Smooth muscle cell (in vitro differentiated cells): ENCODE measurements at regions not wholly inside any gene's neighbourhood (a gene's known extent, or its start where the extent isn't known, plus 50 kb on each side); places are given as distances from the start of the nearest gene placed in this dataset.

Experiments
- DNase-seq: peaks from one replicate; lab custom pipeline; 2025; ENCODE audit not compliant: unreplicated experiment; lab: John Stamatoyannopoulos, UW
- H2AFZ ChIP-seq: fragments of 200-600 bp; sonication (generic); 2 replicates; pipeline ENCODE4 v1.6.0; 2016; ENCODE audit warnings: antibody characterized with exemption, low read depth, mild to moderate bottlenecking
- H3F3A ChIP-seq: fragments of 200-600 bp; sonication (generic); 2 replicates; pipeline ENCODE4 v1.6.0; 2017; ENCODE audit warnings: antibody characterized with exemption, low read depth
- H3K27ac ChIP-seq: fragments of 200-600 bp; sonication (generic); 2 replicates; pipeline ENCODE4 v1.5.1; 2016; ENCODE audit warnings: low read depth, mild to moderate bottlenecking
- H3K27me3 ChIP-seq: fragments of 200-600 bp; sonication (generic); 2 replicates; pipeline ENCODE4 v1.6.1; 2016; ENCODE audit warnings: low read depth, mild to moderate bottlenecking
- H3K36me3 ChIP-seq: fragments of 200-600 bp; sonication (generic); 2 replicates; pipeline ENCODE4 v1.5.1; 2016; ENCODE audit warnings: low read depth
- H3K4me1 ChIP-seq: fragments of 200-600 bp; sonication (generic); 2 replicates; pipeline ENCODE4 v1.5.1; 2016; ENCODE audit warnings: low read depth
- H3K4me2 ChIP-seq: fragments of 200-600 bp; sonication (generic); 2 replicates; pipeline ENCODE4 v1.6.0; 2016; ENCODE audit warnings: mild to moderate bottlenecking
- H3K4me3 ChIP-seq: fragments of 200-600 bp; sonication (generic); 2 replicates; pipeline ENCODE4 v1.5.1; 2016; ENCODE audit warnings: mild to moderate bottlenecking
- H3K79me2 ChIP-seq: fragments of 200-600 bp; sonication (generic); 2 replicates; pipeline ENCODE4 v1.6.0; 2016; ENCODE audit warnings: low read depth, mild to moderate bottlenecking
- H3K9ac ChIP-seq: fragments of 200-600 bp; sonication (generic); 2 replicates; pipeline ENCODE4 v1.6.0; 2016; ENCODE audit warnings: low read depth
- H3K9me3 ChIP-seq: fragments of 200-600 bp; sonication (generic); replicated peaks from 2 replicates; pipeline ENCODE4 v1.5.1; 2016; ENCODE audit warnings: low read depth
- H4K20me1 ChIP-seq: fragments of 200-600 bp; sonication (generic); 2 replicates; pipeline ENCODE4 v1.6.0; 2016; ENCODE audit warnings: low read depth
- WGBS: methylation state at CpG from one replicate; pipeline ENCODE4 v1.1.7; 2016; ENCODE audit warnings: low lambda C conversion rate; 5-methylcytosine and 5-hydroxymethylcytosine counted together
- TF ChIP-seq, protein P1 (sequence below): fragments of 200-600 bp; sonication (generic); IDR thresholded peaks from 2 replicates; pipeline ENCODE4 v1.5.1; 2017; ENCODE audit warnings: borderline replicate concordance, mild to moderate bottlenecking, antibody characterized with exemption; ENCODE audit not compliant: insufficient read depth, poor library complexity, severe bottlenecking

DNA sequence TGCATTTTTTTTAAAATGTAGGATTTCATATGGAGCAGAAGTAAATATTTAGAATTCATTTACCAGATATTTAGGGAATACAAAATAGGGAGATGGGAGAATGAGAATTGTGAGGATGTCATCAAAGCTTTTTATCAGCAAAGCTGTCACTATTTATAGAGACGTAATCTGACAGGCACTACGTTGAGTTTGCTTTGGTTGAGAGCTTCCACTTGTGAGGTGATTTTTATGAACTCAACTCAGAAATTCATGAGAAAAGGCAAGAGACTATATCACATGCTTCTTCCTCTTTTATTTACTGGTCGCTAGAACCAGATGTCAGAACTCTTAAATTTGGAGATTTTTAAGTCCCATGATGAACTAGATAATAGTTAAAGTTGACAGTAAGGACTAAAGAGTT, 211.2 kb downstream of the GBA3 start:
- no peaks in the 10 kb centered on the region for H3K36me3 ChIP-seq
- H2AFZ ChIP-seq: no peak overlapping the region
- no peak overlapping the region for H3K4me3 ChIP-seq
- no peak overlapping the region for H3K9ac ChIP-seq
- peaks cover 3% of the 10 kb centered on the region for H3K27me3 ChIP-seq
- 58% methylated on average over 3 of the region's 3 CpGs for WGBS
- H3K4me1 ChIP-seq: peaks cover 6% of the 10 kb centered on the region
- H4K20me1 ChIP-seq: no peaks in the 10 kb centered on the region
- H3K79me2 ChIP-seq: no peaks in the 10 kb centered on the region
- H3K9me3 ChIP-seq: no peaks in the 10 kb centered on the region
- TF ChIP-seq, protein P1, sequence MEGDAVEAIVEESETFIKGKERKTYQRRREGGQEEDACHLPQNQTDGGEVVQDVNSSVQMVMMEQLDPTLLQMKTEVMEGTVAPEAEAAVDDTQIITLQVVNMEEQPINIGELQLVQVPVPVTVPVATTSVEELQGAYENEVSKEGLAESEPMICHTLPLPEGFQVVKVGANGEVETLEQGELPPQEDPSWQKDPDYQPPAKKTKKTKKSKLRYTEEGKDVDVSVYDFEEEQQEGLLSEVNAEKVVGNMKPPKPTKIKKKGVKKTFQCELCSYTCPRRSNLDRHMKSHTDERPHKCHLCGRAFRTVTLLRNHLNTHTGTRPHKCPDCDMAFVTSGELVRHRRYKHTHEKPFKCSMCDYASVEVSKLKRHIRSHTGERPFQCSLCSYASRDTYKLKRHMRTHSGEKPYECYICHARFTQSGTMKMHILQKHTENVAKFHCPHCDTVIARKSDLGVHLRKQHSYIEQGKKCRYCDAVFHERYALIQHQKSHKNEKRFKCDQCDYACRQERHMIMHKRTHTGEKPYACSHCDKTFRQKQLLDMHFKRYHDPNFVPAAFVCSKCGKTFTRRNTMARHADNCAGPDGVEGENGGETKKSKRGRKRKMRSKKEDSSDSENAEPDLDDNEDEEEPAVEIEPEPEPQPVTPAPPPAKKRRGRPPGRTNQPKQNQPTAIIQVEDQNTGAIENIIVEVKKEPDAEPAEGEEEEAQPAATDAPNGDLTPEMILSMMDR: no peak
- no peak overlapping the region for H3K27ac ChIP-seq
- no peak overlapping the region for H3K4me2 ChIP-seq
- H3F3A ChIP-seq: no peaks in the 10 kb centered on the region
- no peak for DNase-seq

DNA sequence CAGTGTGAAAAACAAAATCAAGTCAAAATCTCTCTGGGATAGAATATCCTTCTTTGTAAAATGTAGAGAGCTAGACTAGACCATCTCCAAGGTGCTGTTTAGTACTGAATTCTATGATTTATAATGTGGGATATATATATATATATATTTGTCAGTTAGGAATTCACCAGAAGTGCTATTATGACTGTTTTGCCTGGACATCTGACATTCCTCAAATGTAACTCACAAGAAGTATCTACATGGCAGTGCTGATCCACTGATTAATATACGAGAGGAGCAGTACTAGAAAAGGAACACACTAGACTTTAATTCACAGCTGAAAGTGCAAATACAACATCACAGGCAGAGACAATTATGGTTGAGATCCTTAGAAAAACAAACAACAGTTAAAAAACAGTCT, 208.9 kb downstream of the GBA3 start:
- H3F3A ChIP-seq: no peaks in the 10 kb centered on the region
- H3K4me2 ChIP-seq: no peak overlapping the region
- no peaks in the 10 kb centered on the region for H4K20me1 ChIP-seq
- H3K9me3 ChIP-seq: no peaks in the 10 kb centered on the region
- no peak overlapping the region for H2AFZ ChIP-seq
- H3K27ac ChIP-seq: no peak overlapping the region
- no peak overlapping the region for H3K9ac ChIP-seq
- H3K4me1 ChIP-seq: peaks cover 6% of the 10 kb centered on the region
- 30% methylated on average over 1 of the region's 1 CpG for WGBS
- no peaks in the 10 kb centered on the region for H3K36me3 ChIP-seq
- no peaks in the 10 kb centered on the region for H3K79me2 ChIP-seq
- DNase-seq: no peak
- no peak overlapping the region for H3K4me3 ChIP-seq
- TF ChIP-seq, protein P1: no peak
- peaks cover 3% of the 10 kb centered on the region for H3K27me3 ChIP-seq

DNA sequence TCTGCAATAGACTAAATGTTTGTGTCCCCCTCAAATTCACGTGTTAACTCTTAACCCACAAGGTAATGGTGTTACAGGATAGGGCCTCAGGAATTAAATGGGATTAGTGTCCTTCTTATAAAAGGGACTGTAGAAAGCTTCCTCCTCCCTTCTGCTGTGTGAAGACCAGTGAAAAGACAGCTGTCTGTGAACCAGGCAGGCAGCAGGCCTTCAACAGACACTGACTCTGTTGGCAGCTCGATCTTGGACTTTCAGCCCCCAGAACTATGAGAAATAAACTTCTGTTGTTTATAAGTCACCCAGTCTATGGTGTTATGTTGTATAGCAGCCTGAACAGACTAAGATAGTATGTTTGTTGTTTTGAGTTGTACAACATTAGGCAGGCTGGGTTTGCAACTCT, 208.1 kb downstream of the GBA3 start:
- Histone ChIP-seq H4K20me1 (no peaks in the 10 kb centered on the region), H3K36me3 (no peaks in the 10 kb centered on the region), H3K4me2 (no peak overlapping the region), H3K79me2 (no peaks in the 10 kb centered on the region), H3K27ac (no peak overlapping the region), H3K27me3 (peaks cover 3% of the 10 kb centered on the region), H3K4me3 (no peak overlapping the region), H2AFZ (no peak overlapping the region), H3K9ac (no peak overlapping the region), H3F3A (no peaks in the 10 kb centered on the region), H3K4me1 (peaks cover 6% of the 10 kb centered on the region), H3K9me3 (no peaks in the 10 kb centered on the region)
- WGBS: 73% methylated on average over 2 of the region's 2 CpGs
- DNase-seq: no peak
- TF ChIP-seq, protein P1: no peak

DNA sequence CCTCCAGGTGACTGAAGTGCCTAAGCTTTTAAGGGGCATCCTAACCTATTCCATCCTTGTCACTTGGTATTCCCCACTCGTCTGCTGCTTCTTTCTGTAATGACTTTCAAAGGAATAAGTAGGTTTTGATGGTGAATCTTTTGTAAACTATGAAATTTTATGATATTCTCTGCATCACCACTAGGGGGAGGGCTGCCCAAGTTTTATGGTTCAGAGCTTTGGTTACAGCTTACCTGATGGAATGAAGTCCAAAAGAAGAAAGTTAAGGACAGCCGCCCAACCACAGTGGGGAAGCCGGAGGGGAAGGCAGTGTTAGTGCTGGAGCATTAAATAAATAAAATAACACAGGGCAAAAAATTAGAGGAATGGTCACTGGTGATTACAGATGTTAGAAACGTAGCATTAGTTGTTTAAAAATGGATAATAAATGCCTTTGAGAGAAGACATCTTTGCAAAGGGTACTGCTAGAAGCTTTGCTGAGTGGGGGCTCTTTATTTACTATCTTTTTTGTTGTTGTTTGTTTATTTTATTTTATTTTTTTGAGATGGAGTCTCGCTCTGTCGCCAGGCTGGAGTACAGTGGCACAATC, 204.9 kb downstream of the GBA3 start:
- no peak overlapping the region for H3K9ac ChIP-seq
- 68% methylated on average over 6 of the region's 6 CpGs for WGBS
- DNase-seq: peak; percentile 0
- no peaks in the 10 kb centered on the region for H3K79me2 ChIP-seq
- no peak overlapping the region for H3K27ac ChIP-seq
- H3F3A ChIP-seq: no peaks in the 10 kb centered on the region
- H3K4me1 ChIP-seq: peaks cover 6% of the 10 kb centered on the region
- no peaks in the 10 kb centered on the region for H3K36me3 ChIP-seq
- H3K4me2 ChIP-seq: no peak overlapping the region
- TF ChIP-seq, protein P1: peak; percentile 85
- no peak overlapping the region for H3K4me3 ChIP-seq
- no peaks in the 10 kb centered on the region for H3K9me3 ChIP-seq
- peaks cover 3% of the 10 kb centered on the region for H3K27me3 ChIP-seq
- H2AFZ ChIP-seq: no peak overlapping the region
- no peaks in the 10 kb centered on the region for H4K20me1 ChIP-seq
